Muscle layer of colon (tissue), 2 donors: ENCODE measurements at regions not wholly inside any gene's neighbourhood (a gene's known extent, or its start where the extent isn't known, plus 50 kb on each side); places are given as distances from the start of the nearest gene placed in this dataset.

ENCODE experiments used
- H3K27ac ChIP-seq: one replicate; pipeline ENCODE4 v1.7.0; 2013; ENCODE audit warnings: low read depth, mild to moderate bottlenecking, low read length, moderate library complexity
- H3K27me3 ChIP-seq, 2 donors: one replicate each; pipeline ENCODE4 v1.7.0; 2013; ENCODE audit warnings: low read length in 2 of 2, mild to moderate bottlenecking in 2 of 2; ENCODE audit not compliant: insufficient read depth in 2 of 2, control insufficient read depth in 1 of 2
- H3K36me3 ChIP-seq: one replicate; pipeline ENCODE4 v1.7.0; 2013; ENCODE audit warnings: mild to moderate bottlenecking, low read length; ENCODE audit not compliant: insufficient read depth
- H3K4me1 ChIP-seq: one replicate; pipeline ENCODE4 v1.7.0; 2013; ENCODE audit warnings: mild to moderate bottlenecking, low read length; ENCODE audit not compliant: insufficient read depth
- H3K4me3 ChIP-seq, 2 donors: one replicate each; pipeline ENCODE4 v1.7.0; 2013; ENCODE audit warnings: low read length in 2 of 2, low read depth in 1 of 2, mild to moderate bottlenecking in 1 of 2, moderate library complexity in 1 of 2
- H3K9ac ChIP-seq: one replicate; pipeline ENCODE4 v1.7.0; 2013; ENCODE audit warnings: low read length
- H3K9me3 ChIP-seq: one replicate; pipeline ENCODE4 v1.7.0; 2013; ENCODE audit warnings: mild to moderate bottlenecking, low read length
- donor health status: abdominal sarcoma.
- donor health status: Adenocarcinoma of cecum.

DNA sequence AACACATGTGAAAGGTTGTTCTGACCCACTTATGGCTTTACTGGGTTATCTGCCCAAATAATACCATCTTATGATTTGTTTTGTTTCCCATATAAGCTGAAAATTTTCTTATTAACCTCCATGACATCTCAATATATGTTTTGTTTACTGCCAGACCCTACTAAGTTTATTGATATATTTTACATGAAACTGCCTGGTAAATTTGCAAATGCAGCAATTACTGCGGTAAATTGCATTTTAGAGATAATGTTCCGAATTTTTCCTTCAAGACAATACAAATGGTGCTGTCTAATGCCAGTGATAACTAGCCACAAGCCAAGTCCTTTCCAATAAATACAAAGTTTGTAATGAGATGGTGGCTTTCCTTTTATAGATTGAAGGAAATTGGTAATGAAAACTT is 275.9 kb downstream of the SAMD5 start:
- no peak overlapping the region for H3K9ac ChIP-seq
- H3K27me3 ChIP-seq: no peaks in the 10 kb centered on the region
- no peak overlapping the region for H3K4me3 ChIP-seq
- H3K36me3 ChIP-seq: no peaks in the 10 kb centered on the region
- H3K27ac ChIP-seq: no peak overlapping the region
- H3K9me3 ChIP-seq: no peaks in the 10 kb centered on the region
- no peaks in the 10 kb centered on the region for H3K4me1 ChIP-seq

DNA sequence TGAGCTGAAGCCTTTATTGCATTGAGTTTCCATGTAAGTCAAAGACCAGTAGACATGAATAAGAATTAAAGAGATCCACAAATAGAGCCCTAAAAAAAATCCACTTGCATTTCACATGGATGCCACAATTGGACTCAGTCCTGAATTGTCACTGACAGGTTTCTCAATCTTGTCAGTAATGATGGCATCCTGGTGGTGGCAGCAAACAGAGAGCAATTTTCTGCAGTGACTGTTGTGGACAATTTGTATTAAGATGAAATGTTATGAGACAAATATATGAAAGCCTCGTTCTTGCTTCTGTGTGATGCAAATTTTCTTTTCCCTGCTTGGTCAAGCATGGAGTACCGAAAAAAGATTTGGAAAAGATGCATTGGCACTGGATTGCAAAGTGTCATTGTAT is 278.9 kb downstream of the SAMD5 start:
- H3K9ac ChIP-seq: no peak overlapping the region
- no peak overlapping the region for H3K27ac ChIP-seq
- H3K4me1 ChIP-seq: no peaks in the 10 kb centered on the region
- no peak overlapping the region for H3K4me3 ChIP-seq
- H3K9me3 ChIP-seq: no peaks in the 10 kb centered on the region
- H3K36me3 ChIP-seq: no peaks in the 10 kb centered on the region
- no peaks in the 10 kb centered on the region for H3K27me3 ChIP-seq

DNA sequence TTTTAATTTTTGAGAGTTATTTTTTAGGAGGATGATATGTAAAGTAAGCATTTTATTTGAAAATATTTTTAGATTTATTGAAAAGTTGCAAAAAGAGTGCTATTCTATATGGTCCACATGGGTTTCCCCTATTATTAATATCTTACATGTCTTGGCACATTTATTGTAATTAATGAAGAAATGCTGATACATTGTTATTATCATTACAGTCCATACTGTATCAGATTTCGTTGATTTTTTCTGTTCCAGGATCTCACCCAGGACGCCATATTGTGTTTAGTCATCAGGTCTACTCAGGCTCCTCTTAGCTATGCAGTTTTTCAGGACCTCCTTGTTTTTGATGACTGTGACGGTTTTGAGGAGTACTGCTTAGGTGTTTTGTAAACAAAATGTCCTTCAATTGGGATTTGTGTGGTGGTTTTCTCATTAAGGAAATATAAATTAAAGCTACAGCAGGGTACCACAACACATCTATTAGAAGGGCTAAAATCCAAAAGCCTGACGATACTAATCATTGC is 281.0 kb downstream of the SAMD5 start:
- H3K4me3 ChIP-seq: no peak overlapping the region
- H3K4me1 ChIP-seq: no peaks in the 10 kb centered on the region
- H3K27ac ChIP-seq: no peak overlapping the region
- no peak overlapping the region for H3K9ac ChIP-seq
- no peaks in the 10 kb centered on the region for H3K36me3 ChIP-seq
- H3K9me3 ChIP-seq: no peaks in the 10 kb centered on the region
- H3K27me3 ChIP-seq: no peaks in the 10 kb centered on the region

DNA sequence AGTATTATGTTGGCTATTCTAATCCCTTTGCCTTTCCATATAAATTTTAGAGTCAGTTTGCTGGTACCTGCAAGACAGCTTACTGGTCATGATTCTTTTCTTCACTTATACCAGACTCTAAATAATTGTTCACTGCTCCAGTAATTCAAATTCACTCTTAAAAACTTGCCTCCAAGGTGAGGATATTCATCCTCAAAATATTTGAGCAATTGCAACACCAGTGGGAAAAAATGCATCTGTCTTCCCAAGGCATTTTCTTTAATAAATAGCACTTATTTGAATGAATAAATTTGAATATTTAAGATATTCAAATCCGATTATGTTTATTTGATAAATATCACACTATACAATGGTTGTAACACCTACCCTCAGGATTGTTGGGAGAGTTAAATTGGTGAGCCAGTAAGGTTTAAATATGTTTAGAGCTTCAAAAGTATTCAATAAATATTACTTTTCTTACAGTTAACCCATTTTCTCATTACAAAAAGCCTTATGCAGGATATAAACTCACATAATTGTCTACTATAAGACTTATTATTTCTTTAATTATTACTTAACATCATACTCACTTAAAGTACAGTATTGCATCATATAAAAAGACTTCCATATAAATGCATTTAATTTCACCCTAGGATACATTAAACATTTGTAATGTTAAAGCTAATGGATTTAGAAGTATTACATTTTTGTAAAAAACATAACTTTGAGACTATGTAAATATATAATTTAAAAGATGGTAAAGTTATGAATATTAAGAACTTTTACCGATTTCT is 285.6 kb downstream of the SAMD5 start:
- H3K27me3 ChIP-seq: no peaks in the 10 kb centered on the region
- H3K4me3 ChIP-seq: no peak overlapping the region
- no peaks in the 10 kb centered on the region for H3K4me1 ChIP-seq
- no peaks in the 10 kb centered on the region for H3K9me3 ChIP-seq
- H3K36me3 ChIP-seq: no peaks in the 10 kb centered on the region
- no peak overlapping the region for H3K9ac ChIP-seq
- no peak overlapping the region for H3K27ac ChIP-seq

DNA sequence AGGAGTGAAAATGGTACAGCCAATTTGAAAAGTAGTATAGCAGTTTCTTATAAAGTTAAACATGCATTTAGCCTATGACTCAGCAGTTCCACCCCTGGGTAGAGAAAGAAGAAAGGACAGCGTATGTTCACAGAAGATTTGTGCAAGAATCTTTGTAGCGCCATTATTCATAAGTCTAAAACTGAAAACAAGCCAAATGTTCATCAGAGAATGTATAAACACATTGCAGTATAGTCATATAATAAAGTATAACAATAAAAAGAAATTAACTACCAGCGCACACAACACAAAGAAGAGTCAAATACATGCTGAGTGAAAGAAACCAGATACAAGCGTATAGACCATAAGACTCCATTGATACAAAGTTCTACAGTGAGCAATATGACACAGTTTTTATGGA is 294.0 kb downstream of the SAMD5 start:
- peaks cover 17% of the 10 kb centered on the region for H3K4me1 ChIP-seq
- H3K36me3 ChIP-seq: no peaks in the 10 kb centered on the region
- H3K4me3 ChIP-seq: no peak overlapping the region
- H3K27me3 ChIP-seq: no peaks in the 10 kb centered on the region
- no peaks in the 10 kb centered on the region for H3K9me3 ChIP-seq
- no peak overlapping the region for H3K9ac ChIP-seq
- H3K27ac ChIP-seq: no peak overlapping the region

DNA sequence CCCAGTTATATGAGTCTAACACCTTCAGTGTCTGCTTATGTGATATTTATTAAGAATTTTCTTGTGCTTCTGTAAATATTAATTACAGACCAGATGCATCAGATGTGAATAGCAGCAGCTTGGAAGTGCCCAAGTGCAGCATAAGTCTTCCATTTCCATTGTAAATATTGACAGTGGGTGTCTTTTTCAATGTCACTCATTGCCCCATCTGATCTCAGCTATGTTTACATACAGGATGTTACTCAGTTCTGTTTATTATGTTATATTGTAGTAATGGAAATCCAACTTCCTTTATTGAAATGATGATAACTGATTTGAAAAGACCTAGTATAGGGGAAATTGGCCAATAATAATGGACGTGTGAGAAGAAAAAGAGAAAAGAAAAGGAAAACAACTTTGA is 296.7 kb downstream of the SAMD5 start:
- Histone ChIP-seq H3K27ac (no peak overlapping the region), H3K9me3 (no peaks in the 10 kb centered on the region), H3K27me3 (no peaks in the 10 kb centered on the region), H3K9ac (no peak overlapping the region), H3K4me1 (peaks cover 17% of the 10 kb centered on the region), H3K36me3 (no peaks in the 10 kb centered on the region), H3K4me3 (no peak overlapping the region)

DNA sequence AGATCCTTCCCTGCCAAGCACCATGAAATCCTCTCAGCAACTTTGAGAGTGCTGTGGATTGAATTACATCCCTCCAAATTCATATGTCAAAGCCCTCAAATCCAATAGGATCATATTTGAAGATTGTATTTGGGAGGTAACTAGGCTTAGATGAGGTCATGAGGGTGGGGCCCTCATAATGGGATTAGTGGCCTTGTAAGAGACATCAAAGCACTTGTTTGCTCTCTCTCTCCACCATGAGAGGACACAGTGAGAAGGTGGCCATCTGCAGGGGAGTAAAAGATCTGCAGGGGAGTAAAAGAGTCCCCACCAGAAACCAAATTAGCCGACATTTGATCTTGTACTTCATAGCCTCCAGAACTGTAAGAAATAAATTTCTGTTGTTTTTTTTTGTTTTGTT is 298.2 kb downstream of the SAMD5 start:
- Histone ChIP-seq H3K27me3 (no peaks in the 10 kb centered on the region), H3K9ac (no peak overlapping the region), H3K36me3 (no peaks in the 10 kb centered on the region), H3K4me3 (no peak overlapping the region), H3K9me3 (no peaks in the 10 kb centered on the region), H3K4me1 (peaks cover 13% of the 10 kb centered on the region), H3K27ac (no peak overlapping the region)

DNA sequence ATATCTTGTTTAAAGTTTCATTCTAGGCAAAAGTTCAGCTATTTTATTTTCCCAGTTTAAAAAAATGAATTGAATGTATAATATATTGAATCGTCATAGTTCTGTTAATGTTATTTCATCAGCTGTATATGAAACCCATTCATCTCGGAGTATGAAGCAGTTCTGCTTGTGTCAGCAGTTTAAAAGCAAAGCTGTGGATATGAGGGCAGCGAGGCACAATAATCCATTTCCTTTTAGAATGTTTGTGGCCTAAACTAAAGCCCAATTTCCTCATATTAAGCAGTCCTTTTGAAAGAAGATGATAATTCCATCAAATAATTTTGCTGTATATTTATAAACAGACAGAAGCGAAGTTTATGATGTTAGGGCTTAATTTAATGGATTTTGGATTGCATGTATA is 300.1 kb downstream of the SAMD5 start:
- Histone ChIP-seq H3K27ac (no peak overlapping the region), H3K4me1 (peaks cover 3% of the 10 kb centered on the region), H3K4me3 (no peak overlapping the region), H3K9me3 (no peaks in the 10 kb centered on the region), H3K9ac (no peak overlapping the region), H3K27me3 (no peaks in the 10 kb centered on the region), H3K36me3 (no peaks in the 10 kb centered on the region)

DNA sequence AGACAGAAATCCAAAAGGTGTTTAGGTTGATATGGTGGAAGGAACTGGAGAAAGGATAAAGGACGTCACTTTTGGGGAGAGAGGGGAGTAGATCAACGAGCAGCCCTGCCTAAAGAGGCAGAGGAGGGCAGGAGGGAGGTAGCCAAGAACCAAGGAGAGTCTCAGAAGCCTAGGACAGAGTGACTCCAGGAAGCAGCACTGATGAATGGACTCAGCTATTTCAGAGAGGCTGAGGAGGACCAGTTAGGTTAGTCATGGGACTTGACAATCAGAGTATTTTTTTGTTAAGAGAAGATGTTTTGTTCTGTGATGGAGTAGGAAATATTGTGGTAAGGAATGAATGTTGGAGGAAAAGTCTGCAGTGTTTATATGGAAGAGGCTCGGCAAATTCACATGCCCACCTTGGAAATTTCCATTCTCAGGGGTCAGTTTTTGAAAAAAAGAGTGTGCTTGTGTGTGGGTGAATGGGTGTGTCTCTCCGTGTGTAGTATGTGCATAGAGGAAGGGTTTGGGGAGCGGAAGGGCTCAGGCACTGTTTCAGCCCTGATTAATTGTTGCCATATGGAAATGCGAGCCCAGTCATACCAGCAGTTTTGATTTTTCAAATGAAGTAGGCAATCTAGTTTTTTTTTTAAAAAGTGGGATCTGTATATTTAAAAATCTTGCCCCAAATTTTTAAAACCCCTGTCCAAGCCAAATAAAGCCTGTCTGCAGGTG is 303.6 kb downstream of the SAMD5 start:
- Histone ChIP-seq H3K27ac (no peak overlapping the region), H3K9ac (no peak overlapping the region), H3K27me3 (no peaks in the 10 kb centered on the region), H3K36me3 (no peaks in the 10 kb centered on the region), H3K4me3 (no peak overlapping the region), H3K9me3 (no peaks in the 10 kb centered on the region), H3K4me1 (no peaks in the 10 kb centered on the region)

DNA sequence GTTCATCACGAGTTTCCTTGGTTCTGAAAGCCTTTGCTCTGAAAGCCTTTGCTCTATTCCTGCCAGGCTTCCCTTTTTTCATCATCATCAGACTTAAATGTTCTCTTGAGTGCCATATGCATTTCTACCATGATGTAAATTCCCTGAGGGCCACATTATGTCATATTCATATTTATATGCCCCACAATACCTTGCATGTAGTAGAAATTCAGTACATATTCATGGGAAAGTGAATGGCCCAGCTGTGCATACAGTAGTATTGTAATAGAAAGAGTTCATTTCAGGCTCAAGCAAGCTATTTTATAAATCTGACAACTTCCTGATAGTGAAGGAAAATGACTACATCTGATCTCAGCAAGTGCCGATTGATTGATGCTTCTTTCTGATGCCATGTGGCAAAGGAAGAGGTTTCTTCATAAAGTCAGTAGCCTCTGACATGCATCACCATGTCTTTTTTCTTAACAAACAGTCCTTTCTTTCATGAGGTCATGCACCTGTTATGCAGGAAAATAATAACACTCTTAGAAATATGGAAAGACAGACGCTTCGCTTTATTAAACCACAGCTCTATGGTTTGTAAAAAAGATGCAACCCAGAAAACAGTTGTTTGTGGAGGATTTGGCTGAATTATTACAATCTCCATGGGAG is 308.7 kb downstream of the SAMD5 start:
- Histone ChIP-seq H3K9ac (no peak overlapping the region), H3K27me3 (no peaks in the 10 kb centered on the region), H3K4me3 (no peak overlapping the region), H3K27ac (no peak overlapping the region), H3K9me3 (no peaks in the 10 kb centered on the region), H3K36me3 (no peaks in the 10 kb centered on the region), H3K4me1 (no peaks in the 10 kb centered on the region)

DNA sequence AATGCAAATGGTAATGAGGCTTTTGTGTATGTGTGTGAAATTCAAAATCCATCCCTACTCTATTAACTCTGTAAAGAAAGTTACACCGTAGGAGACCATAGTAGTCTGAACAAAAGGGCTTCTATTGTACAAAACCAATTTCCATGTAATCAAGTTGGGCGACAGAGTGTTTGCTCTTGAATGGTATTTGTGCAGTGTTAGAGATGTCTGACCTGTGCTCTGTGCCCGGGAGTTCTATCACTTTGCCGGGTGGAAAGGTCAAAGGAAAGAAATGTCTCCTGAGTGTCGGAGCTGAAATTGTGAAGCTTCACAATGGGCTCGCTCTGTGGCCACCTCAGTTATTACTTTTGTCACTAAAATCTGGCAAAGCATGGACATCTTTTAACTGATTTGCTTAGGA is 312.0 kb downstream of the SAMD5 start:
- H3K9ac ChIP-seq: no peak overlapping the region
- no peaks in the 10 kb centered on the region for H3K9me3 ChIP-seq
- H3K4me3 ChIP-seq: no peak overlapping the region
- no peaks in the 10 kb centered on the region for H3K36me3 ChIP-seq
- no peaks in the 10 kb centered on the region for H3K27me3 ChIP-seq
- H3K27ac ChIP-seq: no peak overlapping the region
- H3K4me1 ChIP-seq: no peaks in the 10 kb centered on the region
